ENCODE measurements at regions not wholly inside any gene's neighbourhood (a gene's known extent, or its start where the extent isn't known, plus 50 kb on each side); places are given as distances from the start of the nearest gene placed in this dataset.

DNA sequence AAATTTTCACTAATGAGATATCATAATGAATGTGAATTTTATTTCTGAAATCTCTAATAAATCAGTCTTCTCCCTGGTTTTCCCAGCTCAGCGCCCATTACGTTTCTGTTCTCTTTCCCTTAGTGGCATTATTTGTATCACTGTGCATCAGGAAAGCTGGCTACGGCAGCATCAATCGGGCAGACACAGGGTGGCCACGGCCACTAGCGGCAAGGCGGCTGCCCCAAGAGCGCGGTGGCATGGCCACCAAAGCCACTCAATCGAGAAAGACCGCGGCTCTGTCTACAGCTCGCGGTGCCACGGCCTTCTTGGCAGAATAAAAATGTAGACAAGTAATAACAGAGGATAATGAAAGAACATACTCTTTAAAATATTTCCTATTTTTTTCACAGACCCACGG lies 168.0 kb downstream of the RPIA start:
- H3K9me3 ChIP-seq, result no peaks in the 10 kb centered on the region
- no peak for DNase-seq
- no peaks in the 10 kb centered on the region for H3K4me1 ChIP-seq
- no peaks in the 10 kb centered on the region for H3K27me3 ChIP-seq
- no peaks in the 10 kb centered on the region for H3K36me3 ChIP-seq
- TF ChIP-seq, protein P1, sequence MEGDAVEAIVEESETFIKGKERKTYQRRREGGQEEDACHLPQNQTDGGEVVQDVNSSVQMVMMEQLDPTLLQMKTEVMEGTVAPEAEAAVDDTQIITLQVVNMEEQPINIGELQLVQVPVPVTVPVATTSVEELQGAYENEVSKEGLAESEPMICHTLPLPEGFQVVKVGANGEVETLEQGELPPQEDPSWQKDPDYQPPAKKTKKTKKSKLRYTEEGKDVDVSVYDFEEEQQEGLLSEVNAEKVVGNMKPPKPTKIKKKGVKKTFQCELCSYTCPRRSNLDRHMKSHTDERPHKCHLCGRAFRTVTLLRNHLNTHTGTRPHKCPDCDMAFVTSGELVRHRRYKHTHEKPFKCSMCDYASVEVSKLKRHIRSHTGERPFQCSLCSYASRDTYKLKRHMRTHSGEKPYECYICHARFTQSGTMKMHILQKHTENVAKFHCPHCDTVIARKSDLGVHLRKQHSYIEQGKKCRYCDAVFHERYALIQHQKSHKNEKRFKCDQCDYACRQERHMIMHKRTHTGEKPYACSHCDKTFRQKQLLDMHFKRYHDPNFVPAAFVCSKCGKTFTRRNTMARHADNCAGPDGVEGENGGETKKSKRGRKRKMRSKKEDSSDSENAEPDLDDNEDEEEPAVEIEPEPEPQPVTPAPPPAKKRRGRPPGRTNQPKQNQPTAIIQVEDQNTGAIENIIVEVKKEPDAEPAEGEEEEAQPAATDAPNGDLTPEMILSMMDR (IDR thresholded peaks at IDR 0.05; ENCODE audit: low read depth, low read length), result no peak
- H3K4me3 ChIP-seq (ENCODE audit: low read depth, low read length), result no peak overlapping the region

DNA sequence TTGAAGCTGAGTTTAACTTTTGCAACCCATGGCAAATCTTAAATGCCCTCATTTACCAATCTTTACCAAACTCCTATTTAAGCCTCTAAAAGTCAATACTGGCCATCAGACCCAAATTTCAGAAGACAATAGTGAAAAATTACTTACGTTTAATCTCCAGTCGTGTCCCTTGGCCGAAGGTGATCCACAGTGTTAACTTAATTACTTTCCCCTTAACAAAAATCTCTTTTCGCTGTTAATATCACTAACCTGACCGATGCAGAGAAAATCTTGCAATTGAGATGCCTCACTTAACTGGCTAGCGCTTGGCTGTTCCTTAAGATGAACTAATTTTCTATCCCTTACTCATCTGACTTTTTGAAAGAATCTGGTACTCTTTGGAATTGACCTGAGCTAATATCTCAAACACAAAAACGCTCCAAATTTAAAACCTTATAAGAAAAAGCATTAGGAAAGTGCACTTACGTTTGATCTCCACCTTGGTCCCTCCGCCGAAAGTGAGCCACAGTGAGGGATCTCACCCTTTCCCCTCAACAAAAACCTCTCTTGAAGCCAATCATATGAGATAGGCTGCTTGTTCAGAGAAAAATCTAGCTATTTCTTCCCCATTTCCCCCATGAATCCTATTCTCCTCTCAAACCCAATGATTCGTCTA lies 169.1 kb downstream of the RPIA start:
- no peak for DNase-seq
- H3K9me3 ChIP-seq, result no peaks in the 10 kb centered on the region
- no peaks in the 10 kb centered on the region for H3K4me1 ChIP-seq
- no peaks in the 10 kb centered on the region for H3K27me3 ChIP-seq
- TF ChIP-seq, protein P1 (IDR thresholded peaks at IDR 0.05; ENCODE audit: low read depth, low read length), result no peak
- H3K36me3 ChIP-seq, result no peaks in the 10 kb centered on the region
- H3K4me3 ChIP-seq (ENCODE audit: low read depth, low read length), result no peak overlapping the region

DNA sequence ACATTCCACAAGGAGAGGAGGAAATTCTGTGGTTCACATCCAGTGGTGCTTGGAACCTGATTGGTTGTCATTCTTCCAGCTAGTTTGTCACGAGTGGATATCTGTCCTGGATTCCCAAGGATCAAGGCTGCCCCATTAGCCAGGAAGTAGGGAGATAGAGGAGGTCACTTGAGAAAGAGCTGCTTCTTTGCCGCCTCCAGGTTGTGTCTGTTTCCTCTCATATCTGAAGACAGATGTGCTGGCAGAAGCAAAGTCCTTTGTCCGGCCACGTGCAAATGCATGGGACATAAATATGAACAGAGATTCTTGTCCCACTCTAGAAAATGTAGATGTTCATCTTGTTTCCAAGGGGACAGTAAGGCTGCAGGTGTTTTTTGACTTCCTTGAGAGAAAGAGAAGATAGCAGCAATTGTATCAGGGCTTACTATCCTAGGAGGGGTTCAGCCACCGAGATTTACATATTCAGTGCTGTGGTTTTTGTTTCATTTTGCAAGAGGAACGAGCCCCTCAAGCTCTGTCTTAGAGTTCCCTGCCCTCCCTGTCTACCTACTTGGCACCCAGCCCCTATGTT lies 174.4 kb downstream of the RPIA start:
- H3K36me3 ChIP-seq, result no peaks in the 10 kb centered on the region
- DNase-seq, result no peak
- no peak overlapping the region for H3K4me3 ChIP-seq (ENCODE audit: low read depth, low read length)
- no peaks in the 10 kb centered on the region for H3K4me1 ChIP-seq
- TF ChIP-seq, protein P1 (IDR thresholded peaks at IDR 0.05; ENCODE audit: low read depth, low read length), result no peak
- no peaks in the 10 kb centered on the region for H3K27me3 ChIP-seq
- H3K9me3 ChIP-seq, result no peaks in the 10 kb centered on the region

DNA sequence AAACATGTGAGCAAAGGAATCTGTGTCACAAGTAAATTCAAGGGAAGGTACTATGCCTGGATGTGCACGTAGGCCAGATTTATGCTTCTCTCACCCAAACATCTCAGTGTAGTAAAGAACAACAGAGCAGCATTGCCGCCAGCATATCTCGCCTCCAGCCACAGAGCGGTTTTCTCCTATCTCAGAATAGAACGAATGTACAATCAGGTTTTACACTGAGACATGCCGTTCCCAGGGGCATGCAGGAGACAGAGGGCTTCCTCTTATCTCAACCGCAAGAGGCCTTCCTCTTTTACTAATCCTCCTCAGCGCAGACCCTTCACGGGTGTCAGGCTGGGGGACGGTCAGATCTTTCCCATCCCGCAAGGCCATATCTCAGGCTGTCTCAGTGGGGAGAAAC lies 175.3 kb downstream of the RPIA start:
- H3K4me1 ChIP-seq, result no peaks in the 10 kb centered on the region
- H3K27me3 ChIP-seq, result no peaks in the 10 kb centered on the region
- TF ChIP-seq, protein P1 (IDR thresholded peaks at IDR 0.05; ENCODE audit: low read depth, low read length), result no peak
- H3K9me3 ChIP-seq, result no peaks in the 10 kb centered on the region
- no peaks in the 10 kb centered on the region for H3K36me3 ChIP-seq
- H3K4me3 ChIP-seq (ENCODE audit: low read depth, low read length), result no peak overlapping the region
- DNase-seq, result no peak

DNA sequence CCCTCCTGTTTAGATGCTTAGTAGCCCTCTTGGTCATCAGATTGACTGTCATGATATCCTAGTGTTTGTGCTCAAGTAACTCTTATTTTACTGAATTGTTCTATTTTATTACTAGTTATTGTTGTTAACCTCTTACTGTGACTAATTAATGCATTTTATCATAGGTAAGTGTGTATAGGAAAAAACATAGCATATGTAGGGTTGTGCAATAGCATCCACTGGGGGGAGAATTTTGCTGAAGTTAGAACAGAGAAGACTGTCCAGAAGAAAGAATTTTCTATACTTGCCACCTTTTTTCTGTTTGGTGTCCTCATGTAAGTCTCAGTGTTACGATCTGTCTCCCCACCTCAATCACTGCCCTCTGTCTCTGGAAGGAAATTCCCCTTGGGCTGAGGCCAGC lies 177.4 kb downstream of the RPIA start:
- no peaks in the 10 kb centered on the region for H3K9me3 ChIP-seq
- no peaks in the 10 kb centered on the region for H3K4me1 ChIP-seq
- DNase-seq, result no peak
- no peaks in the 10 kb centered on the region for H3K36me3 ChIP-seq
- TF ChIP-seq, protein P1 (IDR thresholded peaks at IDR 0.05; ENCODE audit: low read depth, low read length), result no peak
- no peaks in the 10 kb centered on the region for H3K27me3 ChIP-seq
- no peak overlapping the region for H3K4me3 ChIP-seq (ENCODE audit: low read depth, low read length)

DNA sequence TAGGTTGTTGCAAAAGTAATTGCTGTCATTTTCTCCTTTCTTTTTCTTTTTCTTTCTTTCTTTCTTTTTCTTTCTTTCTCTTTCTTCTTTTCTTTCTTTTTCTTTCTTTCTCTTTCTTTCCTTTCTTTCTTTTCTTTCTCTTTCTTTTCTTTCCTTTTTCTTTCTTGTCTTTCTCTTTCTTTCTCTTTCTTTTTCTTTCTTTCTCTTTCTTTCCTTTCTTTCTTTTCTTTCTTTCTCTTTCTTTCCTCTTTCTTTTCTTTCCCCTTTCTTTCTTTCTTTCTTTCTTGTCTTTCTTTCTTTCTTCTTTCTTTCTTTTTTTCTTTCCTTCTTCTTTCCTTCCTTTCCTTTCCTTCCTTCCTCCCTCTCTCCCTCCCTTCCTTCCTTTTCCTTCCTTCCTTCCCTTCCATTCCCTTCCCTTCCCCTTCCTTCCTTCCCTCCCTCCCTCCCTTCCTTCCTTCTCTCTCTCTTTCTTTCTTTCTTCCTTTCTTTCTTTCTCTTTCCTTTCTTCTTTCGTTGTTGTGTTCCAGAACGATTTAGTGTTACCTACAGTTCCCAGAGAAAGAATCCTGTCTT lies 178.9 kb downstream of the RPIA start:
- Histone ChIP-seq H3K36me3 (no peaks in the 10 kb centered on the region), H3K27me3 (no peaks in the 10 kb centered on the region), H3K4me1 (no peaks in the 10 kb centered on the region), H3K9me3 (no peaks in the 10 kb centered on the region), H3K4me3 (ENCODE audit: low read depth, low read length) (no peak overlapping the region)
- TF ChIP-seq, protein P1 (IDR thresholded peaks at IDR 0.05; ENCODE audit: low read depth, low read length), result no peak
- DNase-seq, result no peak
